ENCODE measurements at regions not wholly inside any gene's neighbourhood (a gene's known extent, or its start where the extent isn't known, plus 50 kb on each side); places are given as distances from the start of the nearest gene placed in this dataset.

DNA sequence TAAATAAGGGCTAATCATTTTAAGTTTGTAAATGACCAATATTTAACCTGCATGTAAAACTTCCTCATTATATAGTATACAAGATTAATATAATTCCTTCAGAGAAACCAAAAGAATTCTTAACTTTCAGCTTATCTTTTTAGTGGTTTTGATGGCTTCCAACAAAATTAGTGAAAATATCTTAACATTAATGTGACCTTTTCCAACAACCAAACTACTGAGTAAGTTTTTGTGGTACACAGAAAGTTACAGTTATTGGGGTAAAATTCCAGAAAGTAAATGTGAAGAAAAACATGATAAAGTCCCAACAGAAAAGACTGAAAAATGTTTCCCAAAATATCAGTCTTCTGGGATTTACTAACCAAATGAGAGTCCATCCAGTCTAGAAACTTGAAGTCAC, 111.0 kb upstream of the PDE3A start:
- no peak for TF ChIP-seq POLR2A (IDR thresholded peaks at IDR 0.05)
- TF ChIP-seq, protein P1, sequence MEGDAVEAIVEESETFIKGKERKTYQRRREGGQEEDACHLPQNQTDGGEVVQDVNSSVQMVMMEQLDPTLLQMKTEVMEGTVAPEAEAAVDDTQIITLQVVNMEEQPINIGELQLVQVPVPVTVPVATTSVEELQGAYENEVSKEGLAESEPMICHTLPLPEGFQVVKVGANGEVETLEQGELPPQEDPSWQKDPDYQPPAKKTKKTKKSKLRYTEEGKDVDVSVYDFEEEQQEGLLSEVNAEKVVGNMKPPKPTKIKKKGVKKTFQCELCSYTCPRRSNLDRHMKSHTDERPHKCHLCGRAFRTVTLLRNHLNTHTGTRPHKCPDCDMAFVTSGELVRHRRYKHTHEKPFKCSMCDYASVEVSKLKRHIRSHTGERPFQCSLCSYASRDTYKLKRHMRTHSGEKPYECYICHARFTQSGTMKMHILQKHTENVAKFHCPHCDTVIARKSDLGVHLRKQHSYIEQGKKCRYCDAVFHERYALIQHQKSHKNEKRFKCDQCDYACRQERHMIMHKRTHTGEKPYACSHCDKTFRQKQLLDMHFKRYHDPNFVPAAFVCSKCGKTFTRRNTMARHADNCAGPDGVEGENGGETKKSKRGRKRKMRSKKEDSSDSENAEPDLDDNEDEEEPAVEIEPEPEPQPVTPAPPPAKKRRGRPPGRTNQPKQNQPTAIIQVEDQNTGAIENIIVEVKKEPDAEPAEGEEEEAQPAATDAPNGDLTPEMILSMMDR (IDR thresholded peaks at IDR 0.05): no peak

Measured in heart left ventricle (tissue), 13 donors.